T-helper 9 cell (primary cell): ENCODE measurements at regions not wholly inside any gene's neighbourhood (a gene's known extent, or its start where the extent isn't known, plus 50 kb on each side); places are given as distances from the start of the nearest gene placed in this dataset.
"Not testable (repeated sequence)": the region's sequence is repeated elsewhere in the genome, so short reads cannot be mapped to it uniquely, and the experiment has no call there.

Source experiments
- DNase-seq: peaks from one replicate; pipeline ENCODE4 v3.0.0-alpha.2; 2020

GRCh38 chr18:68220458-68220857 lies 494.4 kb downstream of the TMX3 start:
- no peak for DNase-seq

- no peak for DNase-seq
These were observed 495.0 kb downstream of the TMX3 start for GRCh38 chr18:68219872-68220271.

GRCh38 chr18:68219274-68219673 lies 495.6 kb downstream of the TMX3 start:
- no peak for DNase-seq

GRCh38 chr18:68215931-68216330 lies 499.0 kb downstream of the TMX3 start:
- DNase-seq = no peak

GRCh38 chr18:68186039-68186438 lies 528.9 kb downstream of the TMX3 start:
- no peak for DNase-seq

- DNase-seq = no peak
These were observed 533.0 kb downstream of the TMX3 start for GRCh38 chr18:68181956-68182355.

- DNase-seq = no peak
These were observed 535.1 kb downstream of the TMX3 start for GRCh38 chr18:68179811-68180210.

GRCh38 chr18:68178921-68179320 lies 536.0 kb downstream of the TMX3 start:
- DNase-seq = no peak

- DNase-seq = no peak
These were observed 536.9 kb downstream of the TMX3 start for GRCh38 chr18:68177807-68178702.

GRCh38 chr18:68176901-68177300 lies 538.0 kb downstream of the TMX3 start:
- DNase-seq = no peak

GRCh38 chr18:68172842-68173549 lies 541.9 kb downstream of the TMX3 start:
- no peak for DNase-seq

GRCh38 chr18:68164909-68165308 lies 550.0 kb downstream of the TMX3 start:
- no peak for DNase-seq

GRCh38 chr18:68153821-68154220 lies 561.1 kb downstream of the TMX3 start:
- DNase-seq = not testable (repeated sequence)

- no peak for DNase-seq
These were observed 562.1 kb downstream of the TMX3 start for GRCh38 chr18:68152770-68153169.

GRCh38 chr18:68150961-68151360 lies 563.9 kb downstream of the TMX3 start:
- DNase-seq = no peak

GRCh38 chr18:68148863-68149262 lies 566.0 kb downstream of the TMX3 start:
- DNase-seq = no peak

GRCh38 chr18:68147728-68148127 lies 567.2 kb downstream of the TMX3 start:
- no peak for DNase-seq

- no peak for DNase-seq
These were observed 593.1 kb downstream of the TMX3 start for GRCh38 chr18:68121826-68122225.

- no peak for DNase-seq
These were observed 593.6 kb downstream of the TMX3 start for GRCh38 chr18:68121308-68121707.

GRCh38 chr18:68114989-68115388 lies 598.5 kb upstream of the DSEL start:
- DNase-seq = no peak

GRCh38 chr18:68104036-68104435 lies 587.5 kb upstream of the DSEL start:
- no peak for DNase-seq

- DNase-seq = no peak
These were observed 587.0 kb upstream of the DSEL start for GRCh38 chr18:68103561-68103960.

- DNase-seq = no peak
These were observed 585.6 kb upstream of the DSEL start for GRCh38 chr18:68102117-68102516.

GRCh38 chr18:68098655-68099054 lies 582.1 kb upstream of the DSEL start:
- no peak for DNase-seq
